H1 (cell line): ENCODE measurements at regions not wholly inside any gene's neighbourhood (a gene's known extent, or its start where the extent isn't known, plus 50 kb on each side); places are given as distances from the start of the nearest gene placed in this dataset.

ENCODE experiments used
- CTCF ChIA-PET: fragments of 300-600 bp; sonication (Branson Sonifier 250); formaldehyde crosslinking; loops from one replicate; lab custom pipeline; 2021; ENCODE audit not compliant: partially characterized antibody; lab: Charles Lee
- POLR2A ChIA-PET: fragments of 300-600 bp; sonication (Branson Sonifier 250); formaldehyde crosslinking; loops from one replicate; lab custom pipeline; 2021; ENCODE audit warnings: inconsistent platforms; ENCODE audit not compliant: partially characterized antibody; lab: Charles Lee
- DNase-seq, 2 experiments: peaks; one replicate each; pipeline versions ENCODE4 v3.0.0 to v3.0.0-alpha.2; 2010 to 2022; ENCODE audit warnings: low spot score in 2 of 2, low read depth in 1 of 2, mixed read lengths in 1 of 2
- FAIRE-seq: peaks from 2 replicates; lab custom pipeline; 2011; peaks lifted over from hg19 to GRCh38; lab: Jason Lieb, UNC
- H2AFZ ChIP-seq: 2 replicates; pipeline ENCODE4 v1.8.1; 2012; ENCODE audit warnings: low read length, inconsistent platforms
- H2AK5ac ChIP-seq: 2 replicates; pipeline ENCODE4 v1.6.1; 2013; ENCODE audit warnings: low read depth, low read length
- H2BK120ac ChIP-seq: replicated peaks from 2 replicates; pipeline ENCODE3; 2013; ENCODE audit warnings: low read depth, low read length, inconsistent platforms
- H2BK12ac ChIP-seq: 2 replicates; pipeline ENCODE4 v1.6.1; 2013; ENCODE audit warnings: low read depth, low read length
- H2BK15ac ChIP-seq: 2 replicates; pipeline ENCODE4 v1.6.1; 2013; ENCODE audit warnings: low read length
- H2BK20ac ChIP-seq: 2 replicates; pipeline ENCODE4 v1.6.1; 2013; ENCODE audit warnings: low read length
- H2BK5ac ChIP-seq: 2 replicates; pipeline ENCODE4 v1.6.1; 2013; ENCODE audit warnings: low read depth, low read length
- H3K14ac ChIP-seq: 2 replicates; pipeline ENCODE4 v1.6.1; 2013; ENCODE audit warnings: inconsistent platforms; ENCODE audit not compliant: insufficient read length
- H3K18ac ChIP-seq: 2 replicates; pipeline ENCODE4 v1.6.1; 2013; ENCODE audit warnings: low read length; ENCODE audit errors: extremely low read depth
- H3K23ac ChIP-seq: 2 replicates; pipeline ENCODE4 v1.6.1; 2013; ENCODE audit warnings: inconsistent platforms; ENCODE audit not compliant: insufficient read length
- H3K23me2 ChIP-seq: 2 replicates; pipeline ENCODE4 v1.6.1; 2013; ENCODE audit warnings: low read depth, low read length
- H3K27ac ChIP-seq: 2 replicates; pipeline ENCODE4 v1.6.1; 2011; ENCODE audit warnings: low read depth, low read length, inconsistent platforms
- H3K27me3 ChIP-seq, 4 experiments: replicated peaks in 1 of 4; 1 replicate in 1 of 4; 2 replicates in 3 of 4; pipeline versions ENCODE4 v1.6.1 to v1.8.1; 2011 to 2013; ENCODE audit warnings: low read length in 3 of 4, mild to moderate bottlenecking in 3 of 4, inconsistent platforms in 2 of 4, mixed read lengths in 2 of 4, moderate library complexity in 1 of 4; ENCODE audit not compliant: control insufficient read depth in 3 of 4, insufficient read depth in 3 of 4; ENCODE audit errors: extremely low read depth in 1 of 4
- H3K36me3 ChIP-seq, 4 experiments: 2 replicates each; pipeline versions ENCODE4 v1.6.1 to v1.8.1; 2011 to 2013; ENCODE audit warnings: mild to moderate bottlenecking in 4 of 4, low read length in 3 of 4, moderate library complexity in 2 of 4, control low read depth in 1 of 4, inconsistent platforms in 1 of 4; ENCODE audit not compliant: insufficient read depth in 4 of 4, control insufficient read depth in 2 of 4
- H3K4ac ChIP-seq: replicated peaks from 2 replicates; pipeline ENCODE3; 2013; ENCODE audit warnings: low read length, low read depth, mixed read lengths, inconsistent platforms; ENCODE audit not compliant: insufficient read length
- H3K4me1 ChIP-seq, 4 experiments: replicated peaks in 1 of 4; 1 replicate in 1 of 4; 2 replicates in 3 of 4; pipeline versions ENCODE4 v1.6.1 to v1.8.1; 2011 to 2013; ENCODE audit warnings: low read length in 3 of 4, inconsistent platforms in 2 of 4, mixed read lengths in 1 of 4; ENCODE audit not compliant: insufficient read depth in 4 of 4, control insufficient read depth in 3 of 4
- H3K4me2 ChIP-seq, 2 experiments: 2 replicates each; pipeline versions ENCODE4 v1.6.1 to v1.8.1; 2011 to 2013; ENCODE audit warnings: low read depth in 2 of 2, low read length in 2 of 2, control low read depth in 1 of 2, inconsistent platforms in 1 of 2, mild to moderate bottlenecking in 1 of 2; ENCODE audit not compliant: insufficient read depth in 1 of 2
- H3K4me3 ChIP-seq, 4 experiments: fragments of 200-600, 300-600 bp in 1 of 4; sonication (generic), shearing (Covaris generic), sonication (Bioruptor Twin) in 1 of 4; 2 replicates each; pipeline versions ENCODE4 v1.5.1 to v1.8.1; 2011 to 2016; ENCODE audit warnings: low read length in 4 of 4, low read depth in 3 of 4, control low read depth in 2 of 4, inconsistent platforms in 2 of 4, mild to moderate bottlenecking in 2 of 4, mixed read lengths in 1 of 4, moderate library complexity in 1 of 4; ENCODE audit not compliant: insufficient read depth in 2 of 4; ENCODE audit errors: extremely low read depth in 1 of 4
- H3K56ac ChIP-seq: replicated peaks from 2 replicates; pipeline ENCODE3; 2013; ENCODE audit warnings: low read depth, mild to moderate bottlenecking, mixed read lengths, low read length, inconsistent platforms; ENCODE audit not compliant: insufficient read length
- H3K79me1 ChIP-seq: 2 replicates; pipeline ENCODE4 v1.6.1; 2013; ENCODE audit warnings: low read depth, low read length, control low read depth
- H3K79me2 ChIP-seq, 2 experiments: 2 replicates each; pipeline versions ENCODE4 v1.6.1 to v1.8.1; 2012 to 2013; ENCODE audit warnings: low read length in 2 of 2, mild to moderate bottlenecking in 2 of 2, inconsistent platforms in 1 of 2; ENCODE audit not compliant: insufficient read depth in 2 of 2, control insufficient read depth in 1 of 2
- H3K9ac ChIP-seq, 4 experiments: replicated peaks in 1 of 4; 1 replicate in 1 of 4; 2 replicates in 3 of 4; pipeline versions ENCODE4 v1.6.1 to v1.8.1; 2011 to 2013; ENCODE audit warnings: low read depth in 3 of 4, low read length in 3 of 4, control low read depth in 2 of 4, mild to moderate bottlenecking in 2 of 4, moderate library complexity in 2 of 4, inconsistent platforms in 1 of 4; ENCODE audit errors: extremely low read depth in 1 of 4
- H3K9me3 ChIP-seq, 2 experiments: 2 replicates each; pipeline versions ENCODE4 v1.6.1 to v1.8.1; 2012 to 2013; ENCODE audit warnings: mild to moderate bottlenecking in 2 of 2, moderate library complexity in 2 of 2, control low read depth in 1 of 2, inconsistent platforms in 1 of 2, low read depth in 1 of 2, low read length in 1 of 2, mixed read lengths in 1 of 2; ENCODE audit not compliant: insufficient read depth in 2 of 2
- H4K20me1 ChIP-seq, 2 experiments: replicated peaks in 1 of 2; 2 replicates each; pipeline versions ENCODE3 to v1.8.1; 2011 to 2013; ENCODE audit warnings: inconsistent platforms in 2 of 2, low read length in 2 of 2, mild to moderate bottlenecking in 1 of 2; ENCODE audit not compliant: insufficient read depth in 2 of 2, control insufficient read depth in 1 of 2
- H4K5ac ChIP-seq: 2 replicates; pipeline ENCODE4 v1.6.1; 2013; ENCODE audit warnings: low read length, low read depth, mixed read lengths, inconsistent platforms; ENCODE audit not compliant: insufficient read length
- H4K8ac ChIP-seq: 2 replicates; pipeline ENCODE4 v1.8.0; 2013; ENCODE audit warnings: mild to moderate bottlenecking, moderate library complexity, low read length, inconsistent platforms; ENCODE audit not compliant: insufficient read depth; ENCODE audit errors: extremely low read depth
- H4K91ac ChIP-seq: replicated peaks from 2 replicates; pipeline ENCODE3; 2013; ENCODE audit warnings: low read length, mixed read lengths, inconsistent platforms; ENCODE audit not compliant: insufficient read length
- HDAC6 ChIP-seq: IDR thresholded peaks from one replicate; pipeline ENCODE4 v1.7.1; 2012; ENCODE audit warnings: low read depth, mild to moderate bottlenecking, inconsistent platforms, low read length, moderate library complexity
- KDM5A ChIP-seq: fragments of 200-600 bp; IDR thresholded peaks from 2 replicates; pipeline ENCODE4 v1.7.1; 2012; ENCODE audit warnings: mild to moderate bottlenecking, low read length, inconsistent platforms, mixed read lengths
- WGBS, 2 experiments: shearing (Covaris generic) in 1 of 2; methylation state at CpG; one replicate each; pipeline versions ENCODE4 v1.1.6 to v1.1.7; 2013 to 2015; ENCODE audit warnings: low lambda C conversion rate in 2 of 2, mixed read lengths in 2 of 2, inconsistent platforms in 1 of 2, low coverage in 1 of 2, missing lambda C conversion rate in 1 of 2; ENCODE audit not compliant: insufficient replicate concordance in 2 of 2, insufficient coverage in 1 of 2, insufficient read length in 1 of 2; ENCODE audit errors: extremely low coverage in 1 of 2, missing lambda C conversion rate in 1 of 2; 5-methylcytosine and 5-hydroxymethylcytosine counted together

- POLR2A ChIA-PET, result no interaction called here
- H2BK12ac ChIP-seq, result no peak overlapping the region
- H3K14ac ChIP-seq, result no peak overlapping the region
- H4K5ac ChIP-seq, result no peak overlapping the region
- no peak overlapping the region for H2BK15ac ChIP-seq
- WGBS, 2 experiments, result 91% methylated on average over 6 of the region's 6 CpGs; no CpG with 5 or more reads in 1 of the 2 experiments
- no peak overlapping the region for H2AFZ ChIP-seq
- TF ChIP-seq HDAC6, result no peak
- no peak for TF ChIP-seq KDM5A
- H4K20me1 ChIP-seq, result no peaks in the 10 kb centered on the region
- no peaks in the 10 kb centered on the region for H3K23me2 ChIP-seq
- DNase-seq (no peak), FAIRE-seq (no peak)
- H3K56ac ChIP-seq, result no peak overlapping the region
- H3K18ac ChIP-seq, result no peak overlapping the region
- H3K9ac ChIP-seq, result no peak overlapping the region
- no peak overlapping the region for H3K23ac ChIP-seq
- H2BK5ac ChIP-seq, result no peak overlapping the region
- H3K27me3 ChIP-seq, result no peaks in the 10 kb centered on the region
- H3K9me3 ChIP-seq, result no peaks in the 10 kb centered on the region
- H3K79me1 ChIP-seq, result no peaks in the 10 kb centered on the region
- H2AK5ac ChIP-seq, result peak overlapping the region; percentile 61; the same call in 1 of the 2 replicates
- no peak overlapping the region for H2BK20ac ChIP-seq
- CTCF ChIA-PET, result no interaction called here
- no peak overlapping the region for H3K27ac ChIP-seq
- H3K79me2 ChIP-seq, result no peaks in the 10 kb centered on the region
- H2BK120ac ChIP-seq, result no peak overlapping the region
- no peak overlapping the region for H3K4ac ChIP-seq
- no peak overlapping the region for H4K91ac ChIP-seq
- peaks cover 0 to 5% (median 3%) of the 10 kb centered on the region in 4 experiments; a peak in 3 of 7 replicates for H3K4me1 ChIP-seq
- no peaks in the 10 kb centered on the region for H3K36me3 ChIP-seq
- H3K4me2 ChIP-seq, result no peak overlapping the region
- no peak overlapping the region for H4K8ac ChIP-seq
- H3K4me3 ChIP-seq, result no peak overlapping the region
Observed at GRCh38 chr10:91740353-91740924, 57.8 kb upstream of the TNKS2 start.
